HCT116 (cell line): ENCODE measurements at regions not wholly inside any gene's neighbourhood (a gene's known extent, or its start where the extent isn't known, plus 50 kb on each side); places are given as distances from the start of the nearest gene placed in this dataset.

Experiments
- ATAC-seq: fragments of 200-7000 bp; cut with Tn5 transposase; 2 replicates; pipeline ENCODE4 v1.9.1; 2020; ENCODE audit warnings: mild to moderate bottlenecking, moderate library complexity
- BruUV-seq: library from RNA; stranded (reverse); fragments of 400-500 nt; replicated peaks from 2 replicates; lab custom pipeline; 2021; lab: Mats Ljungman, UMichigan
- CTCF ChIA-PET: fragments of 300-600 bp; sonication (Branson Sonifier 250); formaldehyde crosslinking; loops from one replicate; lab custom pipeline; 2021; ENCODE audit warnings: antibody characterized with exemption; lab: Charles Lee
- POLR2A ChIA-PET: fragments of 300-600, 350-600 bp; sonication (Branson Sonifier 250); formaldehyde crosslinking; loops from one replicate; lab custom pipeline; 2021; ENCODE audit warnings: antibody characterized with exemption; lab: Charles Lee
- RAD21 ChIA-PET, 2 experiments: fragments of 300-600 bp; sonication (Branson Sonifier 250); formaldehyde crosslinking; loops; one replicate each; lab custom pipeline; 2023; ENCODE audit warnings: low total read pairs in 2 of 2; ENCODE audit not compliant: uncharacterized antibody in 2 of 2, unreplicated experiment in 2 of 2, low non-redundant PET in 1 of 2; lab: Charles Lee
- DNase-seq: peaks from one replicate; pipeline ENCODE4 v3.0.0-alpha.2; 2010; ENCODE audit warnings: low read depth, low spot score
- H2AFZ ChIP-seq: fragments of 200-600 bp; shearing (Covaris generic), sonication (generic); 2 replicates; pipeline ENCODE4 v1.6.1; 2017; ENCODE audit warnings: low read depth, mixed run types, mixed read lengths, antibody characterized with exemption, low read length; ENCODE audit not compliant: poor library complexity, severe bottlenecking
- H3K27ac ChIP-seq: 2 replicates; pipeline ENCODE4 v1.5.1; 2012; ENCODE audit warnings: low read depth, low read length
- H3K27me3 ChIP-seq: fragments of 200-600 bp; sonication (generic); 2 replicates; pipeline ENCODE4 v1.6.1; 2016; ENCODE audit warnings: mixed run types, low read length, mixed read lengths; ENCODE audit not compliant: insufficient read depth
- H3K36me3 ChIP-seq, 2 experiments: fragments of 200-500 bp in 1 of 2; fragments of 200-600 bp in 1 of 2; sonication (Bioruptor generic) in 1 of 2; sonication (generic) in 1 of 2; 2 replicates each; pipeline versions ENCODE4 v1.5.1 to v1.6.1; 2014 to 2016; ENCODE audit warnings: low read length in 2 of 2, inconsistent platforms in 1 of 2, mixed read lengths in 1 of 2, mixed run types in 1 of 2; ENCODE audit not compliant: insufficient read depth in 2 of 2, control insufficient read depth in 1 of 2
- H3K4me1 ChIP-seq, 2 experiments: fragments of 200-600 bp in 1 of 2; sonication (generic) in 1 of 2; 2 replicates each; pipeline versions ENCODE4 v1.5.1 to v1.6.1; 2012 to 2017; ENCODE audit warnings: low read length in 2 of 2, inconsistent platforms in 1 of 2, mild to moderate bottlenecking in 1 of 2, mixed read lengths in 1 of 2, mixed run types in 1 of 2, moderate library complexity in 1 of 2; ENCODE audit not compliant: insufficient read depth in 2 of 2, control insufficient read depth in 1 of 2
- H3K4me2 ChIP-seq: fragments of 200-600 bp; sonication (generic); 2 replicates; pipeline ENCODE4 v1.6.1; 2017; ENCODE audit warnings: mixed run types, low read length, mixed read lengths
- H3K4me3 ChIP-seq, 2 experiments: fragments of 200-600 bp in 1 of 2; sonication (generic) in 1 of 2; replicated peaks in 1 of 2; 2 replicates each; pipeline ENCODE4 v1.5.1; 2011 to 2016; ENCODE audit warnings: low read length in 2 of 2, control low read depth in 1 of 2, low read depth in 1 of 2, mild to moderate bottlenecking in 1 of 2, mixed read lengths in 1 of 2, mixed run types in 1 of 2
- H3K79me2 ChIP-seq: fragments of 200-600 bp; sonication (generic); 2 replicates; pipeline ENCODE4 v1.6.1; 2017; ENCODE audit warnings: mild to moderate bottlenecking, mixed run types, low read length, moderate library complexity, mixed read lengths; ENCODE audit not compliant: insufficient read depth
- H3K9ac ChIP-seq: fragments of 200-600 bp; sonication (generic); 2 replicates; pipeline ENCODE4 v1.6.1; 2016; ENCODE audit warnings: low read length, mixed read lengths
- H3K9me2 ChIP-seq: fragments of 200-600 bp; sonication (generic), shearing (Covaris generic); 2 replicates; pipeline ENCODE4 v1.6.1; 2017; ENCODE audit warnings: mixed run types, mild to moderate bottlenecking, moderate library complexity; ENCODE audit not compliant: insufficient read depth
- H3K9me3 ChIP-seq, 2 experiments: fragments of 200-500 bp in 1 of 2; fragments of 200-600 bp in 1 of 2; sonication (Bioruptor generic) in 1 of 2; sonication (generic) in 1 of 2; 2 replicates each; pipeline ENCODE4 v1.6.1; 2014 to 2017; ENCODE audit warnings: low read length in 2 of 2, mixed read lengths in 2 of 2, inconsistent platforms in 1 of 2, low read depth in 1 of 2, mild to moderate bottlenecking in 1 of 2, mixed run types in 1 of 2, moderate library complexity in 1 of 2; ENCODE audit not compliant: control insufficient read depth in 1 of 2, insufficient read depth in 1 of 2
- H4K20me1 ChIP-seq: fragments of 200-600 bp; sonication (generic), shearing (Covaris generic); 2 replicates; pipeline ENCODE4 v1.6.1; 2017; ENCODE audit warnings: mixed run types, mild to moderate bottlenecking, moderate library complexity; ENCODE audit not compliant: insufficient read depth
- ATF3 ChIP-seq: IDR thresholded peaks from 2 replicates; pipeline ENCODE4 v1.6.1; 2012
- CTCF ChIP-seq, 3 experiments: fragments of 200-600 bp in 1 of 3; sonication (generic) in 1 of 3; IDR thresholded peaks in 2 of 3; conservative IDR thresholded peaks in 1 of 3; 2 replicates each; pipeline ENCODE4 v1.5.1; 2012 to 2017; ENCODE audit warnings: low read depth in 2 of 3, low read length in 2 of 3, antibody characterized with exemption in 1 of 3, borderline replicate concordance in 1 of 3, control low read depth in 1 of 3, mild to moderate bottlenecking in 1 of 3, mixed read lengths in 1 of 3, mixed run types in 1 of 3, moderate library complexity in 1 of 3; ENCODE audit not compliant: insufficient read depth in 1 of 3
- EGR1 ChIP-seq: IDR thresholded peaks from 2 replicates; pipeline ENCODE4 v1.6.1; 2012; ENCODE audit warnings: low read depth
- EZH2 ChIP-seq: fragments of 200-600 bp; sonication (generic); IDR thresholded peaks from 2 replicates; pipeline ENCODE4 v1.6.1; 2017; ENCODE audit warnings: antibody characterized with exemption, mixed run types
- MAX ChIP-seq: IDR thresholded peaks from 2 replicates; pipeline ENCODE4 v1.6.1; 2012
- POLR2A ChIP-seq: IDR thresholded peaks from 2 replicates; pipeline ENCODE4 v1.7.0; 2011; ENCODE audit warnings: borderline replicate concordance; ENCODE audit not compliant: insufficient read depth, insufficient read length; ENCODE audit errors: extremely low read depth
- POLR2AphosphoS5 ChIP-seq: IDR thresholded peaks from 2 replicates; pipeline ENCODE4 v1.6.1; 2011; ENCODE audit warnings: mild to moderate bottlenecking, low read depth, low read length, moderate library complexity
- SIN3A ChIP-seq: IDR thresholded peaks from 2 replicates; pipeline ENCODE4 v1.6.1; 2012; ENCODE audit warnings: low read depth
- SP1 ChIP-seq: IDR thresholded peaks from 2 replicates; pipeline ENCODE4 v1.6.1; 2012; ENCODE audit warnings: low read depth
- SRF ChIP-seq: IDR thresholded peaks from 2 replicates; pipeline ENCODE4 v1.6.1; 2012; ENCODE audit warnings: low read depth
- TCF7L2 ChIP-seq: IDR thresholded peaks from 2 replicates; pipeline ENCODE4 v1.7.0; 2011; ENCODE audit warnings: borderline replicate concordance, inconsistent platforms; ENCODE audit not compliant: insufficient read depth, insufficient read length; ENCODE audit errors: extremely low read depth
- YY1 ChIP-seq: IDR thresholded peaks from 2 replicates; pipeline ENCODE4 v1.6.1; 2011; ENCODE audit warnings: low read length, low read depth, moderate library complexity, mild to moderate bottlenecking; ENCODE audit not compliant: insufficient replicate concordance; ENCODE audit errors: extremely low read depth
- ZBTB33 ChIP-seq: IDR thresholded peaks from 2 replicates; pipeline ENCODE4 v1.6.1; 2011; ENCODE audit warnings: mild to moderate bottlenecking, low read length, moderate library complexity; ENCODE audit not compliant: insufficient replicate concordance; ENCODE audit errors: extremely low read depth
- intact Hi-C: fragments of 100-400 bp; cut with micrococcal nuclease; formaldehyde crosslinking; loops from 2 replicates; pipeline ENCODE4 v1.10.0; 2022

- H3K4me3 ChIP-seq = no peak overlapping the region
- no TSS peak for BruUV-seq
- intact Hi-C loops = no loop called here
- H3K9me2 ChIP-seq = no peaks in the 10 kb centered on the region
- no peak for TF ChIP-seq SRF
- TF ChIP-seq MAX = no peak
- TF ChIP-seq POLR2A = no peak
- TF ChIP-seq YY1 = no peak
- TF ChIP-seq TCF7L2 = no peak
- no peak for TF ChIP-seq SIN3A
- TF ChIP-seq SP1 = no peak
- no peak for TF ChIP-seq POLR2AphosphoS5
- no peak for TF ChIP-seq EZH2
- no peak for TF ChIP-seq ATF3
- TF ChIP-seq CTCF (IDR thresholded peaks at IDR 0.05 in 2 of 3, conservative IDR thresholded peaks at IDR 0.05 in 1 of 3; ENCODE audit: borderline replicate concordance in 1 of 3, insufficient read depth in 1 of 3, low read depth in 2 of 3, low read length in 2 of 3) = no peak
- TF ChIP-seq ZBTB33 = no peak
- no peak for TF ChIP-seq EGR1
- no peaks in the 10 kb centered on the region for H3K36me3 ChIP-seq
- H2AFZ ChIP-seq = no peak overlapping the region
- ATAC-seq (no peak), DNase-seq (no peak)
- CTCF ChIA-PET = no interaction called here
- H3K9me3 ChIP-seq = no peaks in the 10 kb centered on the region
- no peaks in the 10 kb centered on the region for H3K79me2 ChIP-seq
- H3K27ac ChIP-seq = no peak overlapping the region
- POLR2A ChIA-PET = no interaction called here
- RAD21 ChIA-PET = no interaction called here
- no peak overlapping the region for H3K4me2 ChIP-seq
- H3K27me3 ChIP-seq = peaks cover 10% of the 10 kb centered on the region
- no peaks in the 10 kb centered on the region for H4K20me1 ChIP-seq
- H3K4me1 ChIP-seq = peaks cover 3 to 9% of the 10 kb centered on the region in 2 experiments; a peak in 3 of 4 replicates
- H3K9ac ChIP-seq = no peak overlapping the region
These were observed 87.8 kb downstream of the PFDN4 start for GRCh38 chr20:54295686-54296085.
